SK-N-SH (cell line): ENCODE measurements at regions not wholly inside any gene's neighbourhood (a gene's known extent, or its start where the extent isn't known, plus 50 kb on each side); places are given as distances from the start of the nearest gene placed in this dataset.

Experiments used
- CTCF ChIA-PET: fragments of 300-600, 350-600 bp; formaldehyde crosslinking; extraction: SDS; loops from one replicate; lab custom pipeline; 2021; lab: Yijun Ruan, JAX
- POLR2A ChIA-PET: fragments of 350-600 bp; sonication (Branson Sonifier 250); formaldehyde crosslinking; extraction: SDS; loops from one replicate; lab custom pipeline; 2020; ENCODE audit warnings: antibody characterized with exemption, inconsistent platforms; lab: Yijun Ruan, JAX
- DNase-seq: peaks from one replicate; pipeline ENCODE4 v3.0.0; 2012
- H2AFZ ChIP-seq: fragments of 200-600 bp; sonication (generic); 2 replicates; pipeline ENCODE4 v1.8.1; 2016; ENCODE audit warnings: antibody characterized with exemption, mild to moderate bottlenecking, low read depth
- H3F3A ChIP-seq: fragments of 200-600 bp; sonication (generic); replicated peaks from 2 replicates; pipeline ENCODE3; 2016; ENCODE audit warnings: antibody characterized with exemption, mild to moderate bottlenecking; ENCODE audit not compliant: insufficient read depth
- H3K27ac ChIP-seq, 2 experiments: fragments of 200-500 bp in 1 of 2; fragments of 200-600 bp in 1 of 2; sonication (Bioruptor generic) in 1 of 2; sonication (generic), shearing (Covaris generic) in 1 of 2; 2 replicates each; pipeline versions ENCODE4 v1.5.1 to v1.6.1; 2014 to 2016; ENCODE audit warnings: low read depth in 2 of 2, inconsistent platforms in 1 of 2, low read length in 1 of 2, mild to moderate bottlenecking in 1 of 2, mixed read lengths in 1 of 2
- H3K27me3 ChIP-seq: fragments of 200-600 bp; sonication (generic), shearing (Covaris generic); 2 replicates; pipeline ENCODE4 v1.6.1; 2016; ENCODE audit warnings: mixed run types; ENCODE audit not compliant: insufficient read depth
- H3K36me3 ChIP-seq, 2 experiments: fragments of 200-500 bp in 1 of 2; fragments of 200-600 bp in 1 of 2; sonication (Bioruptor generic) in 1 of 2; sonication (generic) in 1 of 2; replicated peaks in 1 of 2; 2 replicates each; pipeline versions ENCODE3 to v1.5.1; 2014 to 2016; ENCODE audit warnings: low read length in 1 of 2, mild to moderate bottlenecking in 1 of 2; ENCODE audit not compliant: insufficient read depth in 2 of 2, control insufficient read depth in 1 of 2
- H3K4me1 ChIP-seq, 2 experiments: fragments of 200-500 bp in 1 of 2; fragments of 200-600 bp in 1 of 2; sonication (Bioruptor generic) in 1 of 2; sonication (generic), shearing (Covaris generic) in 1 of 2; 2 replicates each; pipeline versions ENCODE4 v1.5.1 to v1.6.1; 2014 to 2016; ENCODE audit warnings: low read depth in 1 of 2, low read length in 1 of 2, mixed run types in 1 of 2; ENCODE audit not compliant: insufficient read depth in 2 of 2, control insufficient read depth in 1 of 2
- H3K4me2 ChIP-seq: fragments of 200-600 bp; sonication (generic), shearing (Covaris generic); 2 replicates; pipeline ENCODE4 v1.6.1; 2017; ENCODE audit warnings: mixed run types
- H3K4me3 ChIP-seq, 2 experiments: fragments of 200-500 bp in 1 of 2; fragments of 200-600 bp in 1 of 2; sonication (Bioruptor generic) in 1 of 2; sonication (generic), shearing (Covaris generic) in 1 of 2; 2 replicates each; pipeline versions ENCODE4 v1.5.1 to v1.8.1; 2014 to 2016; ENCODE audit warnings: low read depth in 2 of 2, inconsistent platforms in 1 of 2, low read length in 1 of 2, mild to moderate bottlenecking in 1 of 2, mixed read lengths in 1 of 2, moderate library complexity in 1 of 2
- H3K79me2 ChIP-seq: fragments of 200-600 bp; sonication (generic); 2 replicates; pipeline ENCODE4 v1.8.1; 2017; ENCODE audit warnings: mild to moderate bottlenecking; ENCODE audit not compliant: insufficient read depth
- H3K9ac ChIP-seq: fragments of 200-600 bp; sonication (generic); 2 replicates; pipeline ENCODE4 v1.6.1; 2017; ENCODE audit warnings: mixed run types
- H3K9me2 ChIP-seq: fragments of 200-600 bp; sonication (generic); 2 replicates; pipeline ENCODE4 v1.6.1; 2017; ENCODE audit warnings: mixed run types
- H3K9me3 ChIP-seq: fragments of 200-600 bp; sonication (generic); 2 replicates; pipeline ENCODE4 v1.6.1; 2017; ENCODE audit warnings: mixed run types, mild to moderate bottlenecking, moderate library complexity
- H4K20me1 ChIP-seq: fragments of 200-600 bp; sonication (generic); 2 replicates; pipeline ENCODE4 v1.6.1; 2017; ENCODE audit warnings: mild to moderate bottlenecking, mixed run types; ENCODE audit not compliant: insufficient read depth
- EZH2phosphoT487 ChIP-seq: fragments of 200-600 bp; sonication (generic); IDR thresholded peaks from 2 replicates; pipeline ENCODE4 v1.6.1; 2017; ENCODE audit warnings: low read depth, mixed run types, mild to moderate bottlenecking, antibody characterized with exemption, moderate library complexity, borderline replicate concordance
- GABPA ChIP-seq: IDR thresholded peaks from 2 replicates; pipeline ENCODE4 v1.4.0; 2012; ENCODE audit warnings: low read depth, mild to moderate bottlenecking
- MXI1 ChIP-seq: IDR thresholded peaks from 2 replicates; pipeline ENCODE4 v1.6.1; 2012; ENCODE audit warnings: mild to moderate bottlenecking, low read depth, low read length, improper control_type of control experiment
- NFIC ChIP-seq: IDR thresholded peaks from 2 replicates; pipeline ENCODE4 v1.4.0; 2012; ENCODE audit warnings: borderline replicate concordance
- NRF1 ChIP-seq: IDR thresholded peaks from 2 replicates; pipeline ENCODE4 v1.6.1; 2012; ENCODE audit warnings: low read depth, mild to moderate bottlenecking, low read length
- POLR2AphosphoS5 ChIP-seq: IDR thresholded peaks from 2 replicates; pipeline ENCODE4 v1.6.1; 2012; ENCODE audit warnings: low read depth, low read length
- RCOR1 ChIP-seq: fragments of 150-350 bp; IDR thresholded peaks from 2 replicates; pipeline ENCODE4 v1.6.1; 2017; ENCODE audit warnings: antibody characterized with exemption, low read length
- RFX5 ChIP-seq: IDR thresholded peaks from 2 replicates; pipeline ENCODE4 v1.6.1; 2012; ENCODE audit warnings: mild to moderate bottlenecking, improper control_type of control experiment, low read length
- RXRA ChIP-seq: IDR thresholded peaks from 2 replicates; pipeline ENCODE4 v1.4.0; 2012; ENCODE audit warnings: low read depth, mild to moderate bottlenecking, borderline replicate concordance
- TCF12 ChIP-seq: IDR thresholded peaks from 2 replicates; pipeline ENCODE4 v1.4.0; 2012
- YY1 ChIP-seq: IDR thresholded peaks from 2 replicates; pipeline ENCODE4 v1.4.0; 2012; ENCODE audit warnings: low read depth, mild to moderate bottlenecking
- WGBS: methylation state at CpG from one replicate; pipeline ENCODE4 v1.1.6; 2017; ENCODE audit warnings: low lambda C conversion rate; 5-methylcytosine and 5-hydroxymethylcytosine counted together
- TF ChIP-seq, protein P1 (sequence below): IDR thresholded peaks from 2 replicates; pipeline ENCODE4 v1.6.1; 2012; ENCODE audit warnings: mild to moderate bottlenecking, low read depth, low read length, moderate library complexity
- TF ChIP-seq, protein P2 (sequence below): fragments of 150-350 bp; IDR thresholded peaks from 2 replicates; pipeline ENCODE4 v1.6.1; 2016; ENCODE audit warnings: mild to moderate bottlenecking, low read depth, low read length
- TF ChIP-seq, protein P3 (sequence below): IDR thresholded peaks from 2 replicates; pipeline ENCODE4 v1.4.0; 2012; ENCODE audit warnings: low read depth, borderline replicate concordance
- TF ChIP-seq, protein P4 (sequence below): IDR thresholded peaks from 2 replicates; pipeline ENCODE4 v1.4.0; 2012; ENCODE audit warnings: low read depth, borderline replicate concordance

DNA sequence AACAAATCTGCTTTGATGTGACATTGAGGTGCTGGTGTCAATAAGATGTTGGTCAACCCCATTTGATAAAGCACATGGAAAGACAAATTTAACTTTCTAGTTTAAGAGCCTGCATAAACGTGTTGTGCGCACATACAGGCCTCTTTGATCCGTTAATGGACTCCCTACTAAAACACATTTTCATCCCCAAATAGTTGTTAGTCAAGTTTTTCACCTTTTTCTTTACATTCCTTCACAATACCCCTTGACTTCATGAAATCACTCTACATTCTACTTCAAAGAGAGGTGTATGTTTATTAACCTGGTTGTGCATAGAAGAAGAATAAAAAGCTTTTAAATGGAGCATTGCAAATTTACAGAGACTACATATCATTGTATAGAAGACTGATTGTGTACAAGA, 180.3 kb downstream of the HDGFL1 start:
- POLR2A ChIA-PET, result no interaction called here
- no peaks in the 10 kb centered on the region for H3K9me3 ChIP-seq
- TF ChIP-seq YY1 (no peak), NRF1 (no peak), GABPA (no peak), NFIC (no peak), TCF12 (no peak), POLR2AphosphoS5 (no peak), RCOR1 (no peak), MXI1 (no peak), RXRA (no peak), RFX5 (no peak), EZH2phosphoT487 (no peak)
- TF ChIP-seq, protein P1, sequence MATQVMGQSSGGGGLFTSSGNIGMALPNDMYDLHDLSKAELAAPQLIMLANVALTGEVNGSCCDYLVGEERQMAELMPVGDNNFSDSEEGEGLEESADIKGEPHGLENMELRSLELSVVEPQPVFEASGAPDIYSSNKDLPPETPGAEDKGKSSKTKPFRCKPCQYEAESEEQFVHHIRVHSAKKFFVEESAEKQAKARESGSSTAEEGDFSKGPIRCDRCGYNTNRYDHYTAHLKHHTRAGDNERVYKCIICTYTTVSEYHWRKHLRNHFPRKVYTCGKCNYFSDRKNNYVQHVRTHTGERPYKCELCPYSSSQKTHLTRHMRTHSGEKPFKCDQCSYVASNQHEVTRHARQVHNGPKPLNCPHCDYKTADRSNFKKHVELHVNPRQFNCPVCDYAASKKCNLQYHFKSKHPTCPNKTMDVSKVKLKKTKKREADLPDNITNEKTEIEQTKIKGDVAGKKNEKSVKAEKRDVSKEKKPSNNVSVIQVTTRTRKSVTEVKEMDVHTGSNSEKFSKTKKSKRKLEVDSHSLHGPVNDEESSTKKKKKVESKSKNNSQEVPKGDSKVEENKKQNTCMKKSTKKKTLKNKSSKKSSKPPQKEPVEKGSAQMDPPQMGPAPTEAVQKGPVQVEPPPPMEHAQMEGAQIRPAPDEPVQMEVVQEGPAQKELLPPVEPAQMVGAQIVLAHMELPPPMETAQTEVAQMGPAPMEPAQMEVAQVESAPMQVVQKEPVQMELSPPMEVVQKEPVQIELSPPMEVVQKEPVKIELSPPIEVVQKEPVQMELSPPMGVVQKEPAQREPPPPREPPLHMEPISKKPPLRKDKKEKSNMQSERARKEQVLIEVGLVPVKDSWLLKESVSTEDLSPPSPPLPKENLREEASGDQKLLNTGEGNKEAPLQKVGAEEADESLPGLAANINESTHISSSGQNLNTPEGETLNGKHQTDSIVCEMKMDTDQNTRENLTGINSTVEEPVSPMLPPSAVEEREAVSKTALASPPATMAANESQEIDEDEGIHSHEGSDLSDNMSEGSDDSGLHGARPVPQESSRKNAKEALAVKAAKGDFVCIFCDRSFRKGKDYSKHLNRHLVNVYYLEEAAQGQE, result no peak
- TF ChIP-seq, protein P2, sequence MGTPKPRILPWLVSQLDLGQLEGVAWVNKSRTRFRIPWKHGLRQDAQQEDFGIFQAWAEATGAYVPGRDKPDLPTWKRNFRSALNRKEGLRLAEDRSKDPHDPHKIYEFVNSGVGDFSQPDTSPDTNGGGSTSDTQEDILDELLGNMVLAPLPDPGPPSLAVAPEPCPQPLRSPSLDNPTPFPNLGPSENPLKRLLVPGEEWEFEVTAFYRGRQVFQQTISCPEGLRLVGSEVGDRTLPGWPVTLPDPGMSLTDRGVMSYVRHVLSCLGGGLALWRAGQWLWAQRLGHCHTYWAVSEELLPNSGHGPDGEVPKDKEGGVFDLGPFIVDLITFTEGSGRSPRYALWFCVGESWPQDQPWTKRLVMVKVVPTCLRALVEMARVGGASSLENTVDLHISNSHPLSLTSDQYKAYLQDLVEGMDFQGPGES, result no peak
- TF ChIP-seq, protein P3, sequence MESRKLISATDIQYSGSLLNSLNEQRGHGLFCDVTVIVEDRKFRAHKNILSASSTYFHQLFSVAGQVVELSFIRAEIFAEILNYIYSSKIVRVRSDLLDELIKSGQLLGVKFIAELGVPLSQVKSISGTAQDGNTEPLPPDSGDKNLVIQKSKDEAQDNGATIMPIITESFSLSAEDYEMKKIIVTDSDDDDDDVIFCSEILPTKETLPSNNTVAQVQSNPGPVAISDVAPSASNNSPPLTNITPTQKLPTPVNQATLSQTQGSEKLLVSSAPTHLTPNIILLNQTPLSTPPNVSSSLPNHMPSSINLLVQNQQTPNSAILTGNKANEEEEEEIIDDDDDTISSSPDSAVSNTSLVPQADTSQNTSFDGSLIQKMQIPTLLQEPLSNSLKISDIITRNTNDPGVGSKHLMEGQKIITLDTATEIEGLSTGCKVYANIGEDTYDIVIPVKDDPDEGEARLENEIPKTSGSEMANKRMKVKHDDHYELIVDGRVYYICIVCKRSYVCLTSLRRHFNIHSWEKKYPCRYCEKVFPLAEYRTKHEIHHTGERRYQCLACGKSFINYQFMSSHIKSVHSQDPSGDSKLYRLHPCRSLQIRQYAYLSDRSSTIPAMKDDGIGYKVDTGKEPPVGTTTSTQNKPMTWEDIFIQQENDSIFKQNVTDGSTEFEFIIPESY, result no peak
- TF ChIP-seq, protein P4, sequence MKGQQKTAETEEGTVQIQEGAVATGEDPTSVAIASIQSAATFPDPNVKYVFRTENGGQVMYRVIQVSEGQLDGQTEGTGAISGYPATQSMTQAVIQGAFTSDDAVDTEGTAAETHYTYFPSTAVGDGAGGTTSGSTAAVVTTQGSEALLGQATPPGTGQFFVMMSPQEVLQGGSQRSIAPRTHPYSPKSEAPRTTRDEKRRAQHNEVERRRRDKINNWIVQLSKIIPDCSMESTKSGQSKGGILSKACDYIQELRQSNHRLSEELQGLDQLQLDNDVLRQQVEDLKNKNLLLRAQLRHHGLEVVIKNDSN, result no peak
- TF ChIP-seq, all 33 proteins: peak for 0
- WGBS, result 76% methylated on average over 3 of the region's 3 CpGs
- Histone ChIP-seq H3K4me2 (no peak overlapping the region), H2AFZ (no peak overlapping the region), H3K79me2 (no peaks in the 10 kb centered on the region), H3K9me2 (no peaks in the 10 kb centered on the region), H3K27me3 (no peaks in the 10 kb centered on the region), H3K4me3 (no peak overlapping the region), H3K27ac (no peak overlapping the region), H3K36me3 (no peaks in the 10 kb centered on the region), H3K9ac (no peak overlapping the region), H3K4me1 (no peaks in the 10 kb centered on the region), H4K20me1 (no peaks in the 10 kb centered on the region), H3F3A (no peaks in the 10 kb centered on the region)
- CTCF ChIA-PET, result no interaction called here
- DNase-seq, result no peak
